KMS-11 (cell line): ENCODE measurements at regions not wholly inside any gene's neighbourhood (a gene's known extent, or its start where the extent isn't known, plus 50 kb on each side); places are given as distances from the start of the nearest gene placed in this dataset.

Experiments used
- H2AFZ ChIP-seq: fragments of 200-600 bp; sonication (generic); 2 replicates; pipeline ENCODE4 v1.6.1; 2016; ENCODE audit warnings: antibody characterized with exemption, mixed run types, low read depth
- H3K27ac ChIP-seq: fragments of 200-600 bp; sonication (generic); 2 replicates; pipeline ENCODE4 v1.6.1; 2016; ENCODE audit warnings: mild to moderate bottlenecking, mixed run types
- H3K27me3 ChIP-seq: fragments of 200-600 bp; sonication (generic); 2 replicates; pipeline ENCODE4 v1.6.1; 2017; ENCODE audit warnings: mild to moderate bottlenecking, low read depth, mixed run types, moderate library complexity; ENCODE audit not compliant: insufficient read depth
- H3K36me3 ChIP-seq: fragments of 200-600 bp; sonication (generic); 2 replicates; pipeline ENCODE4 v1.6.1; 2017; ENCODE audit warnings: mild to moderate bottlenecking, mixed run types; ENCODE audit not compliant: insufficient read depth
- H3K4me1 ChIP-seq: fragments of 200-600 bp; sonication (generic); 2 replicates; pipeline ENCODE4 v1.6.1; 2016; ENCODE audit warnings: mild to moderate bottlenecking, low read depth, mixed run types; ENCODE audit not compliant: poor library complexity, severe bottlenecking
- H3K4me2 ChIP-seq: fragments of 200-600 bp; sonication (generic); 2 replicates; pipeline ENCODE4 v1.7.0; 2016; ENCODE audit warnings: mild to moderate bottlenecking, mixed run types
- H3K4me3 ChIP-seq: fragments of 200-600 bp; sonication (generic); IDR thresholded peaks from 2 replicates; pipeline ENCODE4 v1.6.1; 2017; ENCODE audit warnings: low read depth, low read length, mixed read lengths; ENCODE audit not compliant: insufficient read depth
- H3K79me2 ChIP-seq: fragments of 200-600 bp; sonication (generic); 2 replicates; pipeline ENCODE4 v1.6.1; 2016; ENCODE audit warnings: low read depth, mixed run types; ENCODE audit not compliant: insufficient read depth
- H3K9ac ChIP-seq: fragments of 200-600 bp; sonication (generic); 2 replicates; pipeline ENCODE4 v1.6.1; 2016; ENCODE audit warnings: mild to moderate bottlenecking, mixed run types
- H4K20me1 ChIP-seq: fragments of 200-600 bp; sonication (generic); 2 replicates; pipeline ENCODE4 v1.6.1; 2016; ENCODE audit warnings: mild to moderate bottlenecking, mixed run types; ENCODE audit not compliant: insufficient read depth
- CTCF ChIP-seq: fragments of 200-600 bp; sonication (generic); conservative IDR thresholded peaks from 2 replicates; pipeline ENCODE4 v1.6.1; 2017; ENCODE audit warnings: low read depth, mild to moderate bottlenecking, antibody characterized with exemption, low read length, moderate library complexity, mixed read lengths

GRCh38 chr7:80403686-80404241 lies 108.1 kb downstream of the GNAT3 start:
- Histone ChIP-seq H3K4me2 (no peak overlapping the region), H3K79me2 (no peaks in the 10 kb centered on the region), H4K20me1 (no peaks in the 10 kb centered on the region), H3K4me1 (no peaks in the 10 kb centered on the region), H3K9ac (no peak overlapping the region), H3K27ac (no peak overlapping the region), H3K4me3 (no peak overlapping the region), H3K27me3 (no peaks in the 10 kb centered on the region), H3K36me3 (no peaks in the 10 kb centered on the region), H2AFZ (no peak overlapping the region)
- TF ChIP-seq CTCF = no peak

- Histone ChIP-seq H3K27ac (no peak overlapping the region), H3K4me3 (no peak overlapping the region), H2AFZ (no peak overlapping the region), H3K4me2 (no peak overlapping the region), H3K36me3 (no peaks in the 10 kb centered on the region), H3K27me3 (no peaks in the 10 kb centered on the region), H3K4me1 (no peaks in the 10 kb centered on the region), H3K79me2 (no peaks in the 10 kb centered on the region), H4K20me1 (no peaks in the 10 kb centered on the region), H3K9ac (no peak overlapping the region)
- no peak for TF ChIP-seq CTCF
These were observed 110.2 kb downstream of the GNAT3 start for GRCh38 chr7:80401708-80402107.

GRCh38 chr7:80393786-80394185 lies 118.1 kb downstream of the GNAT3 start:
- no peak for TF ChIP-seq CTCF
- Histone ChIP-seq H3K4me2 (no peak overlapping the region), H3K27me3 (no peaks in the 10 kb centered on the region), H3K36me3 (no peaks in the 10 kb centered on the region), H2AFZ (no peak overlapping the region), H3K27ac (no peak overlapping the region), H3K79me2 (no peaks in the 10 kb centered on the region), H3K4me3 (no peak overlapping the region), H3K4me1 (no peaks in the 10 kb centered on the region), H3K9ac (no peak overlapping the region), H4K20me1 (no peaks in the 10 kb centered on the region)

GRCh38 chr7:80392229-80393169 lies 119.4 kb downstream of the GNAT3 start:
- Histone ChIP-seq H4K20me1 (no peaks in the 10 kb centered on the region), H3K4me2 (no peak overlapping the region), H3K27ac (no peak overlapping the region), H3K9ac (no peak overlapping the region), H3K27me3 (no peaks in the 10 kb centered on the region), H3K36me3 (no peaks in the 10 kb centered on the region), H3K4me3 (no peak overlapping the region), H3K79me2 (no peaks in the 10 kb centered on the region), H2AFZ (no peak overlapping the region), H3K4me1 (no peaks in the 10 kb centered on the region)
- peak; percentile 51 for TF ChIP-seq CTCF
